OCI-M2 (cell line): ENCODE measurements at regions not wholly inside any gene's neighbourhood (a gene's known extent, or its start where the extent isn't known, plus 50 kb on each side); places are given as distances from the start of the nearest gene placed in this dataset.
"Not testable (repeated sequence)": the region's sequence is repeated elsewhere in the genome, so short reads cannot be mapped to it uniquely, and the experiment has no call there.

ENCODE experiments used
- DNase-seq: peaks from one replicate; lab custom pipeline; 2025; ENCODE audit not compliant: unreplicated experiment; lab: John Stamatoyannopoulos, UW

DNA sequence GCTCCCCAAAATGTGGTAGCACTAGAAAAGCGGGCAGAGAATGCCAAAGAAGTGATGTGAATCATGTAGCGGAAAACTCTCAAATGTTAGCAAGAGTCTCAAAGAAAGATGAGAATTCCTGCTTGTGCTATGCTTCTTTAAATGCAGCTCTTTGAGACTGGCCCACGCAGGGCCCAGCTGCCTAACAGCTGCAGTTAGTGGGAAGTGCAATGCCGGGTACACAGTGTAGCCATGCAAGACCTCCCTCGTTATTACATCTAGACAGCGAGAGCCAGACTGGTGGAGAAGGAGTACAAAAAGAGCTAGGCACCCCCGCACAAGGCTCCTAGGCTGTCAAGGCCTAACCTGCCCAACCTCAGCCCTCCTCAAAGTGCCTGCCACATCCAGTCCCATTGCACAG lies 201.7 kb upstream of the PRDM1 start:
- no peak for DNase-seq

DNA sequence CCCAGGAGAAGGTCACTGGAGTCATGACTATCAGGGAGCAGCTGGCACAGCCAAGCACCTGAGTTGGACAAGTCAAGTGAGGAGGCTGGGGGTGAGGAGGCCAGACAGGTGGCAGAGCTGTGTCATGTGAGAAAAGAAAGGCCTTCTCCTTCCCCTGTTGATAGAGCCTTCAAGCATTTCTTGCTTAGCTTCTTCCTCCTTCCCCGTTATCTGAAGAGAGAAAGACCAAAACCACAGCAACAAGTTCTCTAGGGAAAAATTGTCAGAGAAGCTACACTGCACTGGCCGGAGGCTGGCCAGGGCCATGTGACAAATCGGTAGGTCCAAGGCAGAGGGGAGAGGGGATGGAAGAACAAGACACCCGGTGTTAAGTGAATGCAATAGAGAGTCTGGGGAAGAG lies 202.1 kb upstream of the PRDM1 start:
- DNase-seq, result no peak

DNA sequence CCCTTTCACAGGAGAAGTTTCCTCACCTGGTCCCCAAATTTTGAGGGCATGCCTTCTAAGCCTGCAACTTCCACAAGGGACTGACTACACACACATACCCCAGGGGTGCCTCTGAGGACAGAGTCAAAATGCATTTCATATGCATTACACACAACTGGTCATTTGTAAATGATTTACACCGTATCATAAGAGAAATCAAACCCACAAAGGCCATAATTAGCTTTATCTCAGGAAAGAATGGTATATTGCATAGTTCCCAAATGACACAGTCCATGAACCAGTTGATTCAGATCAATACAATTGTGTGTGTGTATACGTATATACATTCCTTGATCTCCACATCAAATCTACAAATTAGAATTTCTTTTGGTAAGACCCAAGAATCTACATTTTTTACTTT lies 203.3 kb upstream of the PRDM1 start:
- DNase-seq, result no peak

DNA sequence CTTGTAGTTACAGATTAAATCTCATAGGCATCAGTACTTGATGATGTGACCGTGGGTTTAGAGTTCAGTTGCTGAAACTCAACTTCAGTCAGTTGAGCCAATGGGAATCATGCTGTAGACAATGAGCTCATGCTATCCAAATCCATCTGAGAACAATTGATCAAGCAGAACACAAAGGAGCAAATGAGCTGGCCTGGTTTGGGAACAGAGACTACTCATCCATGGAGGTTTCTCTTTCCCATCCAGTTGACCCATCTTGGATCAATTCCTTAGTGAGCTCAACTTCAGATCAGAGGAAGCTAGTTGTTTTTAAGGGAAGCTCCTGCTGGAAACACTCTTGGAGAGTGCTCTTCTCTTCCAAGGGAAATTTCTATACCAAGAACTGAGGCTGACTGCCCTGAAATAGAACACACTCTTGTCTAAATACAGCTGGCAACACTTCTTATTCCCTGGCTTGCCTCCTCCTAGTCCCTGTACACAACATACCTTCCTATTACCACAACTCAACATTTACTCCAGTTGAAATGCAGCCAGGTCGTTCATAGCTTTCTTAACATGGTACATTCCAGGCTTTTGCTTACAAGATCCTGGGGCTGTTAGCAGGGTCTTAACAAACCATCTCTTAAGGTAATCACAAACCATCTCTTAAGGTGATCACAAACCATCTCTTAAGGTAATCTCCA lies 203.9 kb upstream of the PRDM1 start:
- no peak for DNase-seq

DNA sequence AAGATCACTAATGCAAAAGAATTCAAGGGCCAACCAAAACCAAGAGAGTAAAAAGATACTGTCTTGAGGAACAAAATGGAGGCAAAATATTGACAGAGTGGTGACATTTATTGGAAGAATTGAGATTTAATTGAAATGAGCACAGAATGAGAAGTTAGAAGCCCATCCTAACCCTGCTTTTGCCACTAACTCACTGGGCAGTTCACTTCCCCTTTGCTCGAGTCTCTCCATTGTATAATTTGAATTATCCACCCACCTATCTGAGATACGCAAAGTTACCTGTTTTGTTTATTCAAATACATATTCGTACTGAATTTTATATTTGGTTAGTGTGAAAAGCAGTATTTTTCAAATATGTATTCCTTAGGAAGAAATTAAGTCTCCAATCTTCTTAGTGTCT lies 204.5 kb upstream of the PRDM1 start:
- no peak for DNase-seq

DNA sequence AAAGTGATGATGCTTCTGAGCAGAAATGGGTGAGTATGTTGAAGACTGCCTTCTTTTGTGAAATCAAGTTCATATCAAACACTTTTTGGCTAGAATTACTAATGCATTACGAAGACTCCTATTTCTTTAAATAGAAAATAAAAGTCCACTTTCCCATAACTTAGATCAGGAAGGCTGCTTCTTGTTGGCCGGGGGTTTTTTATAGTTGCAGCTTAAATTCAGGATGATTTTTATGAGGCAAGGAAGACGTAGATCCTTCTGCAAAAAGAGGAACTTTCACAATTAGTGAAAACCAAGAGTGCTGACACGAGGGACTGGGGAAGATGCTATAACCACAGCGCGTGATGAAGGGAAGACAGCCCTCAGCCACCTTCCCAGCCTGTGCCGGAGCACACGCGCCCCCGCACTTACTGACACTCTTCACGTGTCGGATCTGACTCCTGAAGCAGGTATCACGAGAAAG lies 206.1 kb upstream of the PRDM1 start:
- no peak for DNase-seq

DNA sequence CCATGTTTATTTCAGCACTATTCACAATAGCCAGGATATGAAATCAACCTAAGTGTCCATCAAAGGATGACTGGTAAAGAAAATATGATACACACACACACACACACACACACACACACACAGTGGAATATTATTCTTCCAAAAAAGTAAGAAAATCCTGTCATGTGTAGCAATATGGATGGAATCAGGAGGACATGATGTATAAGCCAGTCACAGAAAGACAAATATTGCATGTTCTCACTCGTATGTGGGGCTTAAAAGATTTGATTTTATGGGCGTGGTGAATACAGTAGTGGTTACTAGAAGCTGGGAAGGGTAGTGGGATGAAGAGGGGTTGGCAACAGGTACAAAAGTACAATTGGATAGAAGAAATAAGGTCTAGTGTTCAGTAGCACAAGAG lies 207.0 kb upstream of the PRDM1 start:
- DNase-seq, result no peak

DNA sequence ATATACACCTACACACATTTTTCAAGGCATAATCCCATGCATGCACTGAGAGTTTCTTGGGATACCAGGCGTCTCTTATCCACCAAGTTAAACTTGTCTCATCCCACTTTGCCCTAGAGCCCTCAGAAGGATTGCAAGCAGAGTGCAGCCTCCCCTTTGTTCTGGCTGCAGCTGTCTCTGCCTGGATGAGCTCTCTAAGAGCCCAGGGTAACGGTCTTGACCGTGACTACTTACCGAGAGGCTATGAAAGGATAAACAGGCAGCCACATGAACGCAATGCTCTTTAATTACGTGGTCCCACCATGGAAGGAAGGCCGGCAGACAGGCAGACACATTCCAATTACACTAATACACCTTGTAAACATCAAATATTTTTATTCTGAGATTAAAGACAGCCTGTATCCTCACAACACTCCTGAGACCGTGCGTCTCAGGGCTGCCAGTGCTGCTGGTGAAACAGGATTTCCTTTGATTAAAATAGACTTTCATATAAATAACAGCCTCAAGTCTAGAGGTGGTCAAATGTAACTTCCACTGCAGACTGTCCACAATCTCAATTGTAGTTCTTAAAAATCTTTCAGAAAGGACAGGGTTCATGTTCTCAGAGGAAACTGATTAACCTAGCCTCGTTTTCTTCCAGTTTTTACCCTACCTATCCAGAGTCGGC lies 210.0 kb upstream of the PRDM1 start:
- DNase-seq, result no peak

DNA sequence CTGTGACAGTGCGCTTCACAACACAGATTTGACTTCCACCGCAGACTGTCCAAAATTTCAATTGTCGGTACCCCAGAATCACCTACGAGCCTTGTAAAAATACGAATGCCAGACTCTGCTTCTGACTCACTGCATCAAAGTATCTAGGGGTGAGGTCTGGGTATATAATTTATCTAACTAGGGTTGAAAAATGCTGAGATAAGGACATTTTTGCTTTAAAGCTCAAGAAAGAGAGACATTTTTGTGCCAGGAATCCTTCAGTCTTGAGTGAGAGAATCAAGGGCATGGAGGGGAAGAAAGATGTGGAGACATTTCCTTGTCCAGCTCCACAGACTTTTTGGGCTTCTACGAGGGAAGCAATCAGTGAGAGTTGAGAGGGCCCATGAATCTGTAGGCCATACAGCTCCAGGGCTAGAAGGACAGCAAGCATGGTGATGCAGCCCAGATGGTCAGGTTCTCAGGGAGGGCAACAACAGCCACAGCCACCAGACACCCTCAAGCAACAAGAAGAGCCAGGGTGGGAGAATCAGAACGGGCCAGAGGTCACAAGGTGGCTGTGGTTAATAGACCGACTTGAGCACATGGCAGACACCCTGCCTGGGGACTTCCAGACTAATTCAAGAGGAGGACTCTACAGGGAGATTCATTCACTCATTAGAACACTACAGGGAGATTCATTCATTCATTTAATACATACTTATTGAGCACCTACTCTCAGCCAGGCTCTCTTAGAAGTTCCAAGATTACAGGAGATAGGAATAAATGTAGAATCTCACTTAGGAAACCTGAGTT lies 211.1 kb upstream of the PRDM1 start:
- no peak for DNase-seq

DNA sequence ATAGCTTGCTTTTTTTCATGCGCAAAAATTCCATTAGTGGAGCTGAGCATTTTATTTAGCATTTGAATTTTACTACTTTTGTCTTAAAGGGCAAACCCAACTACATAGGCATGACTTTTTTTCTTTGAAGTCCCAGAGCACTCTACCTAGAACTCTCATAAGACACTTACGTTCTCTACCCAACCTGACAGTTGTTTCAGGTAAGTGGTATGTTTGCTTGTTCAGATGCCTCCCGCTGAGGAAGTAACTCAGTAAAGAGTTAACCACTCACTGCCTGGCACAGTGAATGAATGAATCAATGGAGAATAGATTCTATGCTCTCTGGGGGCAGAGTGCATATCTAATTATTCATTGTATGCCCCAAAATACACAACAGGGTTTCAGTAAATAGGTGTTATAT lies 212.3 kb upstream of the PRDM1 start:
- no peak for DNase-seq

DNA sequence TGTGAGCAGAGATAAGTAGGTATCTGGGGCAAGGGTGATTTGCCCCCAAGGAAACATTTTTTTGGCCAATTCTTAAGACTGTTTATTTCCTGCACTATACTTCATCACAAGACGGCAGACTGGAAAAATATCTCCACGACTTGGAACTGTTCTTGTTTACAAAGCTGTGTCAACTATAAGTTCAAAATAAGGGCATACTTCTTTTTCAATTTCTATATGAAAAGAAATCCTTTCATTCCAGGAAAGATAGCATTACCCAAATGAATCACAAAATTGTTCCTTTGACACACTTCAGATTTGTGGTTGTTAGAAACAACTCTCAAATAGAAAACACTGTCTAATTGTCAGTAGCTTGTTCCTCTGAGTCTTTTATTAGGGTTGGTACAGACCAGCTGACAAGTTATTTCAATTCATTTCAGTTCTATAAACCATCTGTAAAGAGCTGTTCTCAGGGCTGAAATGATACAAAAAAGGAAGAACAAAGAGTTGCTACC lies 212.9 kb upstream of the PRDM1 start:
- no peak for DNase-seq

DNA sequence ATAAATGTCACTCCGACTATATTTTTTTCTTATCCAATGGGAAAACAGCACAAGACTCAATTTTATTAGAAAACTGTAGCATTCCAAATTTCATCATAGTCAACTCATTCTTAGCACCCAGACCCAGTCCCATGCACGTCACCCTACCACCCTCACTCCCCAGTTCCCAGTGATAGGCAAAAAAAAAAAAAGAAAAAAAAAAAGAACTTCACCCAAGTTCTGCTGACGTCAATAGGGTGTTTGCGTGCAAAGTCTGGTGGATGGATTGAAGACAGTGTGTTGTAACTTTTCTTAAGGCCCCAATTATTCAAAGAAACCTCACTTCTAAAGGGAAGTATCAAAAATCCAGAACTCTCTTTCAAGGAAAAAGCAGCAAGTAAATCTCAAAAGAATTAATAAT lies 213.9 kb upstream of the PRDM1 start:
- no peak for DNase-seq

DNA sequence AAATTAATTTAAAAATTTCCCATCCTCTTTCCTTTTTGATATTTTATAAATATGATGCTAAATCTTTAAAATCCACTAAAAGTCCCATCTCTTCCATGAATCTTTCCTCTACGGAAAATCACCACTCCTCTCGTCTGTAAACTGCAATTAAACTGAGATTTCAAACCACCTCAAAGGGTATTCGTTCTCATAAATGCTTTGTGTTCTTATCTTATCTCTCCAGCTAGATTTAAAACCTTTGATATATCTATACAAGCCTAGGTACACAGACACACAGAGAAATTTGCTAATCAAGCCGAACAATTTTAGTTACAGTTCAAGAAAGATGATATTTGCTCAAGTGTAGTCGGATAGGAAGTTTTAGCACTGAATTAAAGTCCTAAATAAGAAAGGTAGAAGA lies 214.6 kb upstream of the PRDM1 start:
- no peak for DNase-seq

DNA sequence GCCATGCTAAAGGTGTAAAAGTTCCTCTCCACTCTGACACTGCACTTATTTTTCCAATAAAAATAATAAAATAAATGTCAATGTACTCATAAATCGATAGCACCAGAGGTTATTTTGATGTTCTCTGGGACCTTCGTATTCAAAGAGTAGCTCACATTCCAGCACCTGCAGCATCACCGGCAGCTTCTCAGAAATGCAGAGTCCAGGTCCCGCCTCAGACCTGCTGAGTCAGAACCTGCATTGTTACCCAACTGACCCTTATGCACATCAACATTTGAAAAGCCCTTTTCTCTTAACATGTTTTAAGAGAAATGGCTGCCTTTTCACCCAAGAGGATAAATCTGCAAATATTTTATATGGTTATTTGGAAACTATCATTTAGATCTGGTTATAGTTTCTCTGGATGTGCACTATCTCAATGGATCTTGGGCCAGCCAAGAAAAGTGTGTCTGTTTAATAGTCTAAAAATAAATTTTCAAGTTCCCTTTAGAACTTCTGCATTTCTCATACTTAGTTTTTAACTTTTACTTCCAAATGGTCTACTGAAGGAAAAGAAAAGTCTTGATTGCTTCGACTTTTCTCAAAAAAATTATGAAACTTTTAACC lies 216.2 kb upstream of the PRDM1 start:
- no peak for DNase-seq

DNA sequence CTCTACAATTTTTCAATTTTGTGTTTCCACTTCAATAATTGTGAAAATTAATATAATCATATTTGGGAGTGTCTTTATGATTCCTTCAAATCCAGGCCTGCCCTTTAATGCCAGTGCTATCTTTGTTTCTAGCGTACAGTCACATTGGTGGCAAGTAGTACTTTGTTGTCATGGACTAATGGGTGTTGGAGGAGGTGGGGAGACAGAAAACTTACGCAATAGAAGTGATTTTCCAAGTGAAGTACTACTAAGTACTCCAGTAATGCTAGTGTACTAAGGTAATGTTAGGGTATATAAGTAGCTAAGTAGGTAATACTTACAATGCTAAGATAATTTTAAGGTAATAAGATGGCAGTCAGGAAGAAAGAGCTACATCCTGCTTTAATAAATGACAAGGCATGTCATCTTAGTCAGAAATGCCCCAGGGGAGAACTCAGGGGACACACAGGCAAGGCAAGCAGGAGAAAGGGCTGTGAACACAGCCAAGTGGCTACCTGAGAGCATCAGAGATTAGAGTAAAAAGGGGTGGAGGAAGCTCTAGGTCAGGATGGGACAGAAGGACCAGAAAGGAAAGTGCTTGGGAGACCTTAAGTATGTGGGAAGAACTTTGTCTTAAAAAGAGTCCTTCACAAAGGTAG lies 217.2 kb upstream of the PRDM1 start:
- no peak for DNase-seq

DNA sequence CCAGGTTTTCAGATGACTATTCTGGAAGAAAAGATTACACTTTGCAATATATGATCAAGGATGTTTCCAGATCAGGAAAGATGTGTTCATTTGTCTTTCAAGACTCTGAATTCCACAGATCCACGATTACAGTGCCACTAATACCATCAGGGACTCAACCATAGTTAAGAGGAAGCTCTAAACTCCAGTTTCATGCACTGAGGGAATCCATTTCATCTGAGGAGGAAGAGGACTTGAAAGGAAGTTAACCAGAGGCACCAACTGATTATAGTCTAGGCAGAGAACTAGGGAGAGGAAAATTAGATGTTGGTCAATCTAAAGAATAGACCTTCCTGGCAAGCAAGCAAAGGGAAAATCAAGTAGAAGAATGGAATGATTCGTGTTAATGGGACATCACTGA lies 218.3 kb upstream of the PRDM1 start:
- DNase-seq, result no peak

DNA sequence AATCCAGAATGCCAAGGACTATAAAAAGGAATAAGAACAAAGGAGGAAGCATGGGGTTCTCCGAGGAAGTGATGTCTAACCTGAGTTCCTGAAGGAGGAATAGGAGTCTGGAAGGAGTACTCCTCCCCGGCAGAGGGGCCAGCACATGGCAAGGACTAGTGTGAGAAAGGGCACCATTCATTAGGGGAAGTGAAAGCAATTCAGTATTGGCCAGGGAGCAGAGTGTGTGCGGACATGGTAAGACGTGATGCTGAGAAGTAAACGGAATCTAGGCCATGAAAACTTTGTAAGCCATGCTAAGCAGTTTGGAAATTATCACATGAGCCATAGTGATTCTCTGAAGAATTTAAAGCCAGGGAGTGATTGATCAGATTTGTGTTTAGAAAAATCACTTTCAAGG lies 218.9 kb upstream of the PRDM1 start:
- DNase-seq, result no peak

DNA sequence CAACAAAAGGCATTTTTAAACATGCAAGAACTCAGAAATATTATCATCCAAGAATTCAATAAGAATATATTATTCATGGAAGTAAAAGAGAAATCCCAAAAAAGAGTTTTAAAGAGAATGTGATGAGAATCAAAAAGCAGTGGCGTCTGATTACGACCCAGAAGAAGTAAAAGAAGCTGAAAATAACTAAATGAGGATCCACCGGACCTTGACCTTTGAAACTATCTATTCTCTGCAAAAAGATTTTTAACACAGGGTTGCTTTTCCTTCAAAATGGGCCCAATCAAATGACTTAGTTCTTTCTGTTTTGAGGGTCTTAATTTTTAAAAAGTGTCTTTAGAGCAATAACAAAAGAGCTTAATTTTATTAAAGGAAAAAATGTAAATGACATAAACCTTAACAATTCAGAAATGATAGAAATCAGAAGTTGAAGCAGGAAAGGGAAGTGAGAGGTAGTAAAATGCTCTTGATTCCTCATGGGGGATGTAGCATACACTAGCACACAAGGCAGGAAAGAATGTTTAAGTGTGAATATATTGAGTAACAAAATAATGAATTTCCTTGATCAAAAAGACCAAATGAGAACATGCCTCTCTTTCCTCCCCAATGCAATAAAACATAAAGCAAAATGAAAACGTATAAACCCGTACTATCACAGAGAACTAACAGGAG lies 223.1 kb upstream of the PRDM1 start:
- DNase-seq, result no peak

DNA sequence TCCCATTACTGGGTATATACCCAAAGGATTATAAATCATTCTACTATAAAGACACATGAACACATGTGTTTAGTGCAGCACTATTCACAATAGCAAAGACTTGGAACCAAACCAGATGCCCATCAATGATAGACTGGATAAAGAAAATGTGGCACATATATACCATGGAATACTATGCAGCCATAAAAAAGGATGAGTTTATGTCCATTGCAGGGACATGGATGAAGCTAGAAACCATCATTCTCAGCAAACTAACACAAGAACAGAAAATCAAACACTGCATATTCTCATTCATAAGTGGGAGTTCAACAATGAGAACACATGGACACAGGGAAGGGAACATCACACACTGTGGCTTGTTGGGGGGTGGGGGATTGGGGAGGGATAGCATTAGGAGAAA lies 225.2 kb upstream of the PRDM1 start:
- not testable (repeated sequence) for DNase-seq

DNA sequence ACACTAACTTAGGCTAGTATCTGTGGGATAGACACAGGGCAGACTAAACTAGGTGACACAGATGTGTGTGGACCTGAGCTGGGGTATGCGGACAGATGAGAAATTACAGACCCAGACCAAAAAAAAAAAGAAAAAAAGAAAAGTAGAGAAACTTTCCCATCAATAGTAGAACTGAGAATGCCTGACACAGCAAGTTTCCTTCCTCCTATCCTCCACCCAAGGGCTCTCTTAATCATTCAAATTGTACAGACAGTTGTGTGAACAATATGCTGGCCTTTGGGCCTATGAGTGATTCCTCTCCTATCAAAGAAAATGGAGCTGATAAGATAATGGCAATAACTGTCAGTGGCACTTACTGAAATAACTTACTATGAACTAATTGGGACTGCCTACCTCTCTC lies 226.7 kb upstream of the PRDM1 start:
- DNase-seq, result no peak

DNA sequence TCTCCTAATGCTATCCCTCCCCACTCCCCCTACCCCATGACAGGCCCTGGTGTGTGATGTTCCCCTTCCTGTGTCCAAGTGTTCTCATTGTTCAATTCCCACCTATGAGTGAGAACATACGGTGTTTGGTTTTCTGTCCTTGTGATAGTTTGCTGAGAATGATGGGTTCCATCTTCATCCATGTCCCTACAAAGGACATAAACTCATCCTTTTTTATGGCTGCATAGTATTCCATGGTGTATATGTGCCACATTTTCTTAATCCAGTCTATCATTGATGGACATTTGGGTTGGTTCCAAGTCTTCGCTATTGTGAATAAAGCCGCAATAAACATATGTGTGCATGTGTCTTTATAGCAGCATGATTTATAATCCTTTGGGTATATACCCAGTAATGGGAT lies 227.5 kb upstream of the PRDM1 start:
- not testable (repeated sequence) for DNase-seq
